ACC112 (cell line): ENCODE measurements at regions not wholly inside any gene's neighbourhood (a gene's known extent, or its start where the extent isn't known, plus 50 kb on each side); places are given as distances from the start of the nearest gene placed in this dataset.

Experiments
- H2AFZ ChIP-seq: fragments of 200-600 bp; sonication (generic); one replicate; pipeline ENCODE4 v1.6.0; 2017; ENCODE audit warnings: antibody characterized with exemption, low read length; ENCODE audit not compliant: unreplicated experiment
- H3K27ac ChIP-seq: fragments of 200-600 bp; sonication (generic); 2 replicates; pipeline ENCODE4 v1.5.1; 2014; ENCODE audit warnings: low read depth, mild to moderate bottlenecking, antibody characterized with exemption, low read length, moderate library complexity
- H3K27me3 ChIP-seq: fragments of 200-600 bp; sonication (generic); 2 replicates; pipeline ENCODE4 v1.6.1; 2014; ENCODE audit warnings: mild to moderate bottlenecking, antibody characterized with exemption, low read length, moderate library complexity, mixed read lengths; ENCODE audit not compliant: insufficient read depth
- H3K36me3 ChIP-seq: fragments of 200-600 bp; sonication (generic); 2 replicates; pipeline ENCODE4 v1.6.1; 2016; ENCODE audit warnings: mild to moderate bottlenecking, antibody characterized with exemption, low read length, moderate library complexity, mixed read lengths; ENCODE audit not compliant: insufficient read depth
- H3K4me1 ChIP-seq: fragments of 200-600 bp; sonication (generic); one replicate; pipeline ENCODE4 v1.6.1; 2016; ENCODE audit warnings: low read length, mixed read lengths; ENCODE audit not compliant: insufficient read depth, unreplicated experiment, control insufficient read depth
- H3K4me3 ChIP-seq: fragments of 200-600 bp; sonication (generic); 2 replicates; pipeline ENCODE4 v1.5.1; 2014; ENCODE audit warnings: mild to moderate bottlenecking, low read depth, low read length
- H3K79me2 ChIP-seq: fragments of 200-600 bp; sonication (generic); one replicate; pipeline ENCODE4 v1.6.0; 2016; ENCODE audit warnings: low read length; ENCODE audit not compliant: control insufficient read depth, unreplicated experiment, insufficient read depth

GRCh38 chr17:31693433-31694220 lies 165.4 kb downstream of the COPRS start:
- no peaks in the 10 kb centered on the region for H3K79me2 ChIP-seq
- H3K27ac ChIP-seq, result no peak overlapping the region
- H2AFZ ChIP-seq, result no peak overlapping the region
- H3K4me3 ChIP-seq, result no peak overlapping the region
- no peaks in the 10 kb centered on the region for H3K27me3 ChIP-seq
- H3K4me1 ChIP-seq, result peaks cover 19% of the 10 kb centered on the region
- H3K36me3 ChIP-seq, result no peaks in the 10 kb centered on the region

- Histone ChIP-seq H3K27ac (no peak overlapping the region), H3K4me3 (no peak overlapping the region), H3K27me3 (no peaks in the 10 kb centered on the region), H3K79me2 (no peaks in the 10 kb centered on the region), H3K4me1 (peaks cover 19% of the 10 kb centered on the region), H3K36me3 (no peaks in the 10 kb centered on the region), H2AFZ (no peak overlapping the region)
Measured at GRCh38 chr17:31692632-31693031, 166.4 kb downstream of the COPRS start.

DNA sequence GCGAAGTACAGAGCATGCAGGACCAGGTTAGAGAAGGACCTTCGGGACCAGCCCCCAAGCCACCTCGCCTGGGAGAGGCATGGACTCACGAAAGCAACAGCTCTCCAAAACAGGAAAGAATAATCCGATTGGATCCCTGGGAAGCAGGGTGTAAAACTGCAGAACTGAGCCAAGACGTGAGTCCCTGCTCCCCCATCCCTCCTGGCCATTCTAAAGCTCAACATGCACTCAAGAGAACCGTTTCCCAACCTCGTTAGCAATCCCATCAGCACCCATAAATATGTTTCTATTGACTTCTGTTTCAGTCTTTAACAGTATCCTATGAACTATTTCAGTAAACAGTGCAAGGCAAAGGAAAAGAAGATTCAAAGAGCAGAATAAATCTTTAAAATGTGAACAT lies 167.0 kb downstream of the COPRS start:
- Histone ChIP-seq H3K36me3 (no peaks in the 10 kb centered on the region), H3K4me3 (no peak overlapping the region), H2AFZ (no peak overlapping the region), H3K4me1 (peaks cover 19% of the 10 kb centered on the region), H3K27ac (no peak overlapping the region), H3K27me3 (no peaks in the 10 kb centered on the region), H3K79me2 (no peaks in the 10 kb centered on the region)

GRCh38 chr17:31691251-31691905 lies 167.7 kb downstream of the COPRS start:
- Histone ChIP-seq H3K4me3 (no peak overlapping the region), H3K36me3 (no peaks in the 10 kb centered on the region), H3K27me3 (no peaks in the 10 kb centered on the region), H3K79me2 (no peaks in the 10 kb centered on the region), H3K27ac (no peak overlapping the region), H2AFZ (no peak overlapping the region), H3K4me1 (peaks cover 16% of the 10 kb centered on the region)

DNA sequence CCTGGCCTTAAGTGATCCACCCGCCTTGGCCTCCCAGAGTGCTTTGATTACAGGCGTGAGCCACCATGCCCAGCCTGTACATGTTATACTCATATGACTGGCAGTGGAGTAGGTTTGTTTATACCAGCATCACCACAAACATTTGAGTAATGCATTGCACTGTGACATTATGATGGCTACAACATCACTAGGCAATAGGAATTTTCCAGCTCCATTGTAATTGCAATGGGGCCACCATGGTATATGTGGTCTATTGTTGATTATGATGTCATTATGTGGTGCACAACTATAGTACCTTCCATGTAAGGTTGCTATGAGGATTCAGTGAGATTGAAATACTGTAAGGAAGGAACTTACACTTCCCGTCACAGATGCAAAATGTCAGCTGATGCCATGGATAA lies 168.9 kb downstream of the COPRS start:
- Histone ChIP-seq H2AFZ (no peak overlapping the region), H3K4me1 (peaks cover 4% of the 10 kb centered on the region), H3K79me2 (no peaks in the 10 kb centered on the region), H3K27me3 (no peaks in the 10 kb centered on the region), H3K27ac (no peak overlapping the region), H3K4me3 (no peak overlapping the region), H3K36me3 (no peaks in the 10 kb centered on the region)

DNA sequence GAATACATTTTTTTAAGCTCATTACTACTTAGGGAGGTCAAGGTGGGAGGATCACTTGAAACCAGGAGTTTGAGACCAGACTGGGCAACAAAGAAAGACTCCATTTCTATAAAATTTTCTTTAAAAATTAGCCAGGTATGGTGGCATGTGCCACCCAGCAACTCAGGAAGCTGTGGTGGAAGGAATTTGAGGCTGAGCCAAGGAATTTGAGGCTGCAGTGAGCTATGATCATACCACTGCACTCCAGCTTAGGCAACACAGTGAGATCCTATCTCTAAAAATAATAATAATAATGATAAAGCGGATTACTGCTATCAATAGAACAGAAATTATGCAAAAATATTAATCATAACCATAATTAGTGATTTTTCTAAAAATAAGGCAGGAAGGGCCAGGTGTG lies 170.3 kb downstream of the COPRS start:
- Histone ChIP-seq H3K36me3 (no peaks in the 10 kb centered on the region), H3K27me3 (no peaks in the 10 kb centered on the region), H3K27ac (no peak overlapping the region), H3K79me2 (no peaks in the 10 kb centered on the region), H3K4me3 (no peak overlapping the region), H2AFZ (no peak overlapping the region), H3K4me1 (no peaks in the 10 kb centered on the region)

DNA sequence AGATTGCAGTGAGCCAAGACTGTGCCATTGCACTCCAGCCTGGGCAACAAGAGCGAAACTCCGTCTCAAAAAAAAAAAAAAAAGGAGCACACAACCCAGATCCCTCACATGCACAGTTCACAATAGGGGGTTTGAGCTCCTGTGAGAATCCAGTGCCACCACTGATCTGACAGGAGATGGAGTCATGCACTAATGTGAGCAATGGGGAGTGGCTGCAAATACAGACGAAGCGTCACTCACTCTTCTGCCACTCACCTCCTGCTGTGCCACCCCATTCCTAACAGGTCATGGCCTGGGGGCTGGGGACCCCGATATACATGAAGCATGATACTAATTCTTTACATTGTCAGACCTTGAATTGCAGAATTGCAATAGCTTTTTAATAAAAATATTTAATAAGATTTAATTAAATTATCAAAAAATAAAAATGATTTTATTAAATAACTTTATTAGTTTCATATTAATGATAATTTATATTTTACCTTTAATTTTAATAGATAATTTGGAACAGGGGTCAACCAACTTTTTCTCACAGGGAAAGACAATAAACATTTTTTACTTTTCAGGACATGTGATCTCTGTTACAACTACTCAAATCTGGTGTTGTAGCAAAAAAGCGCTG lies 171.4 kb downstream of the COPRS start:
- Histone ChIP-seq H3K36me3 (no peaks in the 10 kb centered on the region), H3K27ac (no peak overlapping the region), H3K27me3 (no peaks in the 10 kb centered on the region), H3K4me3 (no peak overlapping the region), H3K79me2 (no peaks in the 10 kb centered on the region), H2AFZ (no peak overlapping the region), H3K4me1 (no peaks in the 10 kb centered on the region)

GRCh38 chr17:31686495-31686894 lies 172.5 kb downstream of the COPRS start:
- Histone ChIP-seq H3K79me2 (no peaks in the 10 kb centered on the region), H3K27me3 (no peaks in the 10 kb centered on the region), H3K4me3 (no peak overlapping the region), H3K4me1 (no peaks in the 10 kb centered on the region), H3K27ac (no peak overlapping the region), H3K36me3 (no peaks in the 10 kb centered on the region), H2AFZ (no peak overlapping the region)

DNA sequence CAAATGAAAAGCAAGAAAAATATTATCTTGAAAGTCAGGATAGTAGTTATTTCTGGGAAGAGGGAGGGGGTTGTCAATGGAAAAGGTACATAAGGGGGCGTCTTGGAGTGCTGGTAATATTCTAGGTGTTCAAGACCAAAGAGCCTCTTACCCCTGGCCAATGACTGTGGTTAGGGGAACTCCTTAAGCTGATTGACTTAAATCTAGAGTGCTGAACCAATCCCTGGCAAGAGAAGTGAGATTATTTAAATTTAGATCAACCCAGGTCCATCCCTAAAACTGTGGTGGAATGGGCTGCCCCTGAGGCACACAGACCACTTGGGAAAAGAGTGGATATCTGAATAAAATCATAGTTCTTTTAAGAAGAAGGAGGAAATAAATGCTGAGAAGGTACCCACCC lies 174.1 kb downstream of the COPRS start:
- no peaks in the 10 kb centered on the region for H3K27me3 ChIP-seq
- no peaks in the 10 kb centered on the region for H3K36me3 ChIP-seq
- H3K79me2 ChIP-seq, result no peaks in the 10 kb centered on the region
- H2AFZ ChIP-seq, result no peak overlapping the region
- no peak overlapping the region for H3K27ac ChIP-seq
- H3K4me3 ChIP-seq, result no peak overlapping the region
- no peaks in the 10 kb centered on the region for H3K4me1 ChIP-seq

- Histone ChIP-seq H3K4me1 (peaks cover under 1% of the 10 kb centered on the region), H3K36me3 (no peaks in the 10 kb centered on the region), H3K27ac (no peak overlapping the region), H3K79me2 (no peaks in the 10 kb centered on the region), H3K27me3 (no peaks in the 10 kb centered on the region), H3K4me3 (no peak overlapping the region), H2AFZ (no peak overlapping the region)
Measured at GRCh38 chr17:31680126-31680525, 178.9 kb downstream of the COPRS start.

GRCh38 chr17:31679667-31680066 lies 179.4 kb downstream of the COPRS start:
- H3K4me1 ChIP-seq, result peaks cover 6% of the 10 kb centered on the region
- H3K79me2 ChIP-seq, result no peaks in the 10 kb centered on the region
- no peak overlapping the region for H3K27ac ChIP-seq
- no peaks in the 10 kb centered on the region for H3K27me3 ChIP-seq
- H3K36me3 ChIP-seq, result no peaks in the 10 kb centered on the region
- no peak overlapping the region for H3K4me3 ChIP-seq
- H2AFZ ChIP-seq, result no peak overlapping the region
